Right atrium auricular region (tissue), 2 donors: ENCODE measurements at regions not wholly inside any gene's neighbourhood (a gene's known extent, or its start where the extent isn't known, plus 50 kb on each side); places are given as distances from the start of the nearest gene placed in this dataset.

Source experiments
- DNase-seq: peaks from one replicate; pipeline ENCODE4 v3.0.0-alpha.2; 2019; ENCODE audit warnings: low spot score
- H3K27ac ChIP-seq, 2 donors: fragments of 200-600 bp; sonication (generic); 1 replicate in 1 of 2; 2 replicates in 1 of 2; pipeline ENCODE4 v1.5.1; 2016 to 2019
- H3K27me3 ChIP-seq, 2 donors: fragments of 200-600 bp; sonication (generic); one replicate each; pipeline versions ENCODE4 v1.5.1 to v1.6.0; 2017 to 2019
- H3K36me3 ChIP-seq: fragments of 200-600 bp; sonication (generic); one replicate; pipeline ENCODE4 v1.5.1; 2016
- H3K4me1 ChIP-seq, 2 donors: fragments of 200-600 bp; sonication (generic); one replicate each; pipeline versions ENCODE4 v1.5.1 to v1.6.0; 2017 to 2019
- H3K4me3 ChIP-seq, 2 donors: fragments of 200-600 bp; sonication (generic); 1 replicate in 1 of 2; 2 replicates in 1 of 2; pipeline ENCODE4 v1.5.1; 2017 to 2019; ENCODE audit warnings: mild to moderate bottlenecking in 1 of 2, moderate library complexity in 1 of 2
- H3K9me3 ChIP-seq, 2 donors: fragments of 200-600 bp; sonication (generic); one replicate each; pipeline ENCODE4 v1.5.1; 2019
- TF ChIP-seq, protein P1 (sequence below), 2 donors: fragments of 200-600 bp; sonication (generic); IDR thresholded peaks; one replicate each; pipeline ENCODE4 v1.5.1; 2019; ENCODE audit warnings: antibody characterized with exemption in 2 of 2

DNA sequence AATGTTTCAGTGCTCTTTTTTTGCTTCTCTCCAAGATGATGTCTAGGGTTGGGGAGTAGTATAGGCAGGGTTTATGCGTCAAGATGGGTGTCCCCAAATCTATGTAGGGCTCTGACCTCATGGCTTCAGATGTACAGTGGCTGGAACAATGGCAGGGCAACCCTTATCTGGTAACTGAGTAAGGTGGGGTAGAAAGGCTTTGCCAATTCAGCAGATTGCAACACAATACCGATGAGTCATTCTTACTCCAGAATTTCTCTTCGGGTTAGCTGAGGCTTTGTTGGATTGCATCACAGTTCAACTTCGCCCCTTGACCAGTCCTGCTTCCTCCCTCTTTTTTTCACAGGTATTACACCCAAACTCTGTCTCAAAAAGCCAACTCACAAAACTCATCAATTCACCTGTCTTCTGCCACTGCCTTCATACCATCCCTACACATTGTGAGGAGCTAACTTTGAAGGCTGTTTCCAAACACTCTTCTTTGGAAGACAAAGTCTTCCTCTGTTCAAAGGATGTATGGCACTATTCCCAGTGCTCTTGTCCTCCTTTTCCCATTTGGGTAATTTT, 190.2 kb upstream of the CNOT2 start:
- Histone ChIP-seq H3K36me3 (no peaks in the 10 kb centered on the region), H3K4me1 (no peaks in the 10 kb centered on the region), H3K27me3 (no peaks in the 10 kb centered on the region), H3K4me3 (no peak overlapping the region), H3K27ac (peak overlapping the region in 1 of 2 donors; percentile 13), H3K9me3 (no peaks in the 10 kb centered on the region)
- TF ChIP-seq, protein P1, sequence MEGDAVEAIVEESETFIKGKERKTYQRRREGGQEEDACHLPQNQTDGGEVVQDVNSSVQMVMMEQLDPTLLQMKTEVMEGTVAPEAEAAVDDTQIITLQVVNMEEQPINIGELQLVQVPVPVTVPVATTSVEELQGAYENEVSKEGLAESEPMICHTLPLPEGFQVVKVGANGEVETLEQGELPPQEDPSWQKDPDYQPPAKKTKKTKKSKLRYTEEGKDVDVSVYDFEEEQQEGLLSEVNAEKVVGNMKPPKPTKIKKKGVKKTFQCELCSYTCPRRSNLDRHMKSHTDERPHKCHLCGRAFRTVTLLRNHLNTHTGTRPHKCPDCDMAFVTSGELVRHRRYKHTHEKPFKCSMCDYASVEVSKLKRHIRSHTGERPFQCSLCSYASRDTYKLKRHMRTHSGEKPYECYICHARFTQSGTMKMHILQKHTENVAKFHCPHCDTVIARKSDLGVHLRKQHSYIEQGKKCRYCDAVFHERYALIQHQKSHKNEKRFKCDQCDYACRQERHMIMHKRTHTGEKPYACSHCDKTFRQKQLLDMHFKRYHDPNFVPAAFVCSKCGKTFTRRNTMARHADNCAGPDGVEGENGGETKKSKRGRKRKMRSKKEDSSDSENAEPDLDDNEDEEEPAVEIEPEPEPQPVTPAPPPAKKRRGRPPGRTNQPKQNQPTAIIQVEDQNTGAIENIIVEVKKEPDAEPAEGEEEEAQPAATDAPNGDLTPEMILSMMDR (IDR thresholded peaks at IDR 0.05), result no peak
- DNase-seq, result peak; percentile 76

DNA sequence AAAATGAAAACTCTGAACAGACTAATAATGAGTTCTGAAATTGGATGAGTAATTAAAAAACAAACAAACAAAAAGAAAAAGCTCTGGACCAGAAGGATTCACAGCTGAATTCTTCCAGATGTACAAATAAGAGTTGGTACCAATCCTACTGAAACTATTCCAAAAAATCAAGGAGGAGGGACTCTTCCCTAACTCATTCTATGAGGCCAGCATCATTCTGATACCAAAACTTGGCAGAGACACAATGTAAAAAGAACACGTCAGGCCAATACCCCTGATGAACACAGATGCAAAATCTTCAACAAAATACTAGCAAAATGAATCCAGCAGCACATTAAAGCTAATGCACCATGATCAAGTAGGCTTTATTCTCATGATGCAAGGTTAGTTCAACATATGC, 183.9 kb upstream of the CNOT2 start:
- H3K4me1 ChIP-seq, result no peaks in the 10 kb centered on the region
- H3K27me3 ChIP-seq, result no peaks in the 10 kb centered on the region
- DNase-seq, result no peak
- no peaks in the 10 kb centered on the region for H3K9me3 ChIP-seq
- H3K4me3 ChIP-seq, result no peak overlapping the region
- no peaks in the 10 kb centered on the region for H3K36me3 ChIP-seq
- H3K27ac ChIP-seq, result no peak overlapping the region
- TF ChIP-seq, protein P1 (IDR thresholded peaks at IDR 0.05), result no peak

- Histone ChIP-seq H3K4me3 (no peak overlapping the region), H3K27me3 (no peaks in the 10 kb centered on the region), H3K36me3 (no peaks in the 10 kb centered on the region), H3K27ac (no peak overlapping the region), H3K9me3 (no peaks in the 10 kb centered on the region), H3K4me1 (no peaks in the 10 kb centered on the region)
- DNase-seq, result no peak
- TF ChIP-seq, protein P1 (IDR thresholded peaks at IDR 0.05), result no peak
These were observed 182.6 kb upstream of the CNOT2 start for GRCh38 chr12:70060634-70061033.

GRCh38 chr12:70068743-70069142, 174.5 kb upstream of the CNOT2 start:
- DNase-seq, result no peak
- H3K27me3 ChIP-seq, result no peaks in the 10 kb centered on the region
- H3K36me3 ChIP-seq, result no peaks in the 10 kb centered on the region
- H3K27ac ChIP-seq, result no peak overlapping the region
- no peak overlapping the region for H3K4me3 ChIP-seq
- no peaks in the 10 kb centered on the region for H3K4me1 ChIP-seq
- no peaks in the 10 kb centered on the region for H3K9me3 ChIP-seq
- TF ChIP-seq, protein P1 (IDR thresholded peaks at IDR 0.05), result no peak

- Histone ChIP-seq H3K4me3 (no peak overlapping the region), H3K9me3 (no peaks in the 10 kb centered on the region), H3K4me1 (no peaks in the 10 kb centered on the region), H3K27me3 (no peaks in the 10 kb centered on the region), H3K36me3 (no peaks in the 10 kb centered on the region), H3K27ac (no peak overlapping the region)
- TF ChIP-seq, protein P1 (IDR thresholded peaks at IDR 0.05), result no peak
- no peak for DNase-seq
These were observed 173.8 kb upstream of the CNOT2 start for GRCh38 chr12:70069221-70070105.
